Osteoblast (primary cell): ENCODE measurements at regions not wholly inside any gene's neighbourhood (a gene's known extent, or its start where the extent isn't known, plus 50 kb on each side); places are given as distances from the start of the nearest gene placed in this dataset.

ENCODE experiments used
- DNase-seq: peaks from one replicate; pipeline ENCODE4 v3.0.0; 2011; ENCODE audit warnings: low spot score, mixed read lengths; ENCODE audit not compliant: insufficient read length; ENCODE audit errors: missing footprints
- H2AFZ ChIP-seq: 2 replicates; pipeline ENCODE4 v1.6.0; 2011; ENCODE audit warnings: mild to moderate bottlenecking, low read length
- H3K27ac ChIP-seq: 2 replicates; pipeline ENCODE4 v1.5.1; 2011; ENCODE audit warnings: mild to moderate bottlenecking, low read depth, low read length, moderate library complexity
- H3K27me3 ChIP-seq: 2 replicates; pipeline ENCODE4 v1.6.0; 2012; ENCODE audit warnings: mild to moderate bottlenecking, control low read depth, inconsistent platforms, low read length, moderate library complexity; ENCODE audit not compliant: insufficient read depth
- H3K36me3 ChIP-seq: 2 replicates; pipeline ENCODE4 v1.5.1; 2011; ENCODE audit warnings: mild to moderate bottlenecking, low read length, control low read depth, moderate library complexity; ENCODE audit not compliant: insufficient read depth
- H3K4me1 ChIP-seq: 2 replicates; pipeline ENCODE4 v1.5.1; 2011; ENCODE audit warnings: mild to moderate bottlenecking, low read length, control low read depth, moderate library complexity; ENCODE audit not compliant: insufficient read depth
- H3K4me2 ChIP-seq: 2 replicates; pipeline ENCODE4 v1.6.0; 2011; ENCODE audit warnings: mild to moderate bottlenecking, low read length; ENCODE audit not compliant: insufficient read depth
- H3K4me3 ChIP-seq: fragments of 200-600 bp; sonication (generic); 3 replicates; pipeline ENCODE4 v1.5.1; 2012; ENCODE audit warnings: mild to moderate bottlenecking, low read length, inconsistent platforms; ENCODE audit not compliant: insufficient read depth
- H3K79me2 ChIP-seq: 2 replicates; pipeline ENCODE4 v1.6.0; 2012; ENCODE audit warnings: mild to moderate bottlenecking, low read length, control low read depth, inconsistent platforms; ENCODE audit not compliant: insufficient read depth
- H3K9me3 ChIP-seq: 2 replicates; pipeline ENCODE4 v1.5.1; 2011; ENCODE audit warnings: low read depth, low read length, control low read depth
- H4K20me1 ChIP-seq: 2 replicates; pipeline ENCODE4 v1.6.0; 2012; ENCODE audit warnings: mild to moderate bottlenecking, low read length, control low read depth; ENCODE audit not compliant: insufficient read depth
- TF ChIP-seq, protein P1 (sequence below): IDR thresholded peaks from 2 replicates; pipeline ENCODE4 v1.5.1; 2011; ENCODE audit warnings: mild to moderate bottlenecking, low read depth, low read length, moderate library complexity; ENCODE audit errors: extremely low read depth

DNA sequence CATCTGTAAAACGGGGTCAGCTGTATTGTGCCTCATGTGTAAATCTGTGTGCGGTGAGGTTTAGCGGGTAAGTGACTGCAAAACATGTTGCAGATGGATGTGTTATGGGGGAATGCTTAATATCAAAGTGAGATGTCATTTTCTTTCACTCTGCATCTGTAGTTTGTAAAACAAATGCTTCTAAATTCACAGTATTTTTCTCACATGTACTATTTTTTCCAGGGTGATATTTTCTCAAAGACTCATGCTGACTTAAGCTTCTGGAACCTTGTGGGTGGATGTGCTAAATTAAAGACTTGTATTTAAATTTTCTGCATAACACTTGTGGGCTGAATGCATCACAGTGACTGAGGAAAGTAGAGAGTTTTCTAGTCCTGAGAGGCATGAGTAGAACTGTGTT is 115.2 kb upstream of the TP63 start:
- Histone ChIP-seq H2AFZ (peak overlapping the region; percentile 48), H3K9me3 (no peaks in the 10 kb centered on the region), H4K20me1 (no peaks in the 10 kb centered on the region), H3K36me3 (no peaks in the 10 kb centered on the region), H3K27ac (no peak overlapping the region), H3K4me1 (no peaks in the 10 kb centered on the region), H3K4me2 (no peak overlapping the region), H3K27me3 (no peaks in the 10 kb centered on the region), H3K4me3 (no peak overlapping the region), H3K79me2 (no peaks in the 10 kb centered on the region)
- TF ChIP-seq, protein P1, sequence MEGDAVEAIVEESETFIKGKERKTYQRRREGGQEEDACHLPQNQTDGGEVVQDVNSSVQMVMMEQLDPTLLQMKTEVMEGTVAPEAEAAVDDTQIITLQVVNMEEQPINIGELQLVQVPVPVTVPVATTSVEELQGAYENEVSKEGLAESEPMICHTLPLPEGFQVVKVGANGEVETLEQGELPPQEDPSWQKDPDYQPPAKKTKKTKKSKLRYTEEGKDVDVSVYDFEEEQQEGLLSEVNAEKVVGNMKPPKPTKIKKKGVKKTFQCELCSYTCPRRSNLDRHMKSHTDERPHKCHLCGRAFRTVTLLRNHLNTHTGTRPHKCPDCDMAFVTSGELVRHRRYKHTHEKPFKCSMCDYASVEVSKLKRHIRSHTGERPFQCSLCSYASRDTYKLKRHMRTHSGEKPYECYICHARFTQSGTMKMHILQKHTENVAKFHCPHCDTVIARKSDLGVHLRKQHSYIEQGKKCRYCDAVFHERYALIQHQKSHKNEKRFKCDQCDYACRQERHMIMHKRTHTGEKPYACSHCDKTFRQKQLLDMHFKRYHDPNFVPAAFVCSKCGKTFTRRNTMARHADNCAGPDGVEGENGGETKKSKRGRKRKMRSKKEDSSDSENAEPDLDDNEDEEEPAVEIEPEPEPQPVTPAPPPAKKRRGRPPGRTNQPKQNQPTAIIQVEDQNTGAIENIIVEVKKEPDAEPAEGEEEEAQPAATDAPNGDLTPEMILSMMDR, result no peak
- peak; percentile 72 for DNase-seq

DNA sequence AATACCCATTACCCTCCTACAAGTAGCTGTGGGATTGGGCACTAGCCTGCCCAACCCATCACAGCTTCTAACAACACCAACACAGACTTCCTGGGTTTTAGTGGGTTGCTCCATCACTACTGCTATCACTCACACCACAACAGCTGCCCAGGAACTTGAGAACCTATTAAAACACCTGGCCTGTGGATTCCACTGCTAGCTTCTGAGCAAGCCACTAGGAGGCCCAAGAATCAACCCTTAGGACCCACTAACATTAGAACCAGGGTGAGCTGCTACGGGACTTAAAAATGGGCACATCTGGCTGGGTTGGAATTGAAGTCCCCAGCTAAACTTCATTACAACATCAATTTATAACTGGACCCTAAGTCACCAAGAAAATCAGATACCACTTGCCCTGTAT is 113.2 kb upstream of the TP63 start:
- TF ChIP-seq, protein P1, result no peak
- no peak for DNase-seq
- Histone ChIP-seq H3K27ac (no peak overlapping the region), H3K9me3 (no peaks in the 10 kb centered on the region), H3K27me3 (no peaks in the 10 kb centered on the region), H3K36me3 (no peaks in the 10 kb centered on the region), H4K20me1 (no peaks in the 10 kb centered on the region), H3K4me3 (no peak overlapping the region), H2AFZ (no peak overlapping the region), H3K4me2 (no peak overlapping the region), H3K79me2 (no peaks in the 10 kb centered on the region), H3K4me1 (no peaks in the 10 kb centered on the region)

DNA sequence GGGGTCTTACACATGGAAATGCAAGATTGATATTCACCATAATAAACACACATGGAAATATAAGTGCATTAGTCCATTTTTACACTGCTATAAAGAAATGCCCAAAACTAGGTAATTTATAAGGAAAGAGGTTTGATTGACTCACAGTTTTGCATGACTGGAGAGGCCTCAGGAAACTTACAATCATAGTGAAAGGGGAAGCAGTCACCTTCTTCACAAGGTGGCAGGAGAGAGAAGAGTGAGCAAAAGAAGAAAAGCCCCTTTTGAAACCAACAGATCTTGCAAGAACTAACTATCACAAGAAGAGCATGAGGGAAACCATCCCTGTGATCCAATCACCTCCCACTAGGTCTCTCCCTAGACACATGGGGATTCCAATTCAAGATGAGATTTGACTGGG is 111.7 kb upstream of the TP63 start:
- H3K9me3 ChIP-seq, result no peaks in the 10 kb centered on the region
- TF ChIP-seq, protein P1, result no peak
- no peaks in the 10 kb centered on the region for H3K36me3 ChIP-seq
- H3K27ac ChIP-seq, result no peak overlapping the region
- no peaks in the 10 kb centered on the region for H3K27me3 ChIP-seq
- no peaks in the 10 kb centered on the region for H4K20me1 ChIP-seq
- H3K4me1 ChIP-seq, result no peaks in the 10 kb centered on the region
- no peak overlapping the region for H3K4me3 ChIP-seq
- H2AFZ ChIP-seq, result no peak overlapping the region
- no peak for DNase-seq
- no peak overlapping the region for H3K4me2 ChIP-seq
- no peaks in the 10 kb centered on the region for H3K79me2 ChIP-seq

DNA sequence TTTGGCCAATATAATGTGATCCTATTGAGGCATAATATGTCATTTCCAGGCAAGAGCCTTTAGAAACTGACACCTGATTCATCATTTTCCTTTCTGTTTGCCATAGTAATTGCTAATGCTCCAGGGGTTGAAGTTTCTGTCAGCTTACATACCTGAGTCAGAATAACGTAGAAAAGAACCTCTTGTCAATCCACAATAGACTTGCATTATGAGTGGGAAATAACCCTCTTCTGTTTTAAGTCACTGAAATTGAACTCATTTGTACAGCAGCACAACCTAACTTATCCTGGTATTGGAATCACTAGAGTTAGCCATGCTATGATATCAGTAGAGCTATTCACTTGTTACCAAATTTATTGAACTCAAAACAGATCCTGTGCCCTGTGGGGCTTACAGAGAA is 101.7 kb upstream of the TP63 start:
- H3K4me3 ChIP-seq, result no peak overlapping the region
- no peak overlapping the region for H3K27ac ChIP-seq
- no peak for DNase-seq
- no peak overlapping the region for H2AFZ ChIP-seq
- no peaks in the 10 kb centered on the region for H3K79me2 ChIP-seq
- H4K20me1 ChIP-seq, result no peaks in the 10 kb centered on the region
- TF ChIP-seq, protein P1, result no peak
- no peaks in the 10 kb centered on the region for H3K27me3 ChIP-seq
- H3K36me3 ChIP-seq, result no peaks in the 10 kb centered on the region
- H3K9me3 ChIP-seq, result no peaks in the 10 kb centered on the region
- H3K4me2 ChIP-seq, result no peak overlapping the region
- H3K4me1 ChIP-seq, result peaks cover 5% of the 10 kb centered on the region
